ENCODE measurements at regions not wholly inside any gene's neighbourhood (a gene's known extent, or its start where the extent isn't known, plus 50 kb on each side); places are given as distances from the start of the nearest gene placed in this dataset.
A peak's percentile ranks its signal among the peaks of the same experiment; 100 is the strongest.

- no peak for TF ChIP-seq CTCF (IDR thresholded peaks at IDR 0.05)
- TF ChIP-seq POLR2A (IDR thresholded peaks at IDR 0.05) = no peak
- intact Hi-C loops (cut with DNase I) = no loop called here
- Histone ChIP-seq H3K36me3 (replicated peaks in 1 of 2) (no peaks in the 10 kb centered on the region), H3K4me1 (replicated peaks in 1 of 2) (peaks cover 0 to 11% of the 10 kb centered on the region in 2 donors), H3K4me3 (no peak overlapping the region), H3K9me3 (replicated peaks in 1 of 3) (no peaks in the 10 kb centered on the region), H3K27ac (peak overlapping the region in 1 of 5 donors; percentile 38), H3K27me3 (no peaks in the 10 kb centered on the region)
- peak in 6 of 7 donors; percentile 39 to 68 (median 52) for DNase-seq
- 18 to 31% (median 20%) methylated on average over 3 of the region's 3 CpGs for WGBS, 4 donors
These were observed 341.0 kb upstream of the ZMIZ1 start for GRCh38 chr10:78727728-78728127.

GRCh38 chr10:78728176-78728575 lies 340.6 kb upstream of the ZMIZ1 start:
- peak overlapping the region in 1 of 5 donors; percentile 38 for H3K27ac ChIP-seq
- intact Hi-C loops (cut with DNase I) = no loop called here
- WGBS, 4 donors = 86 to 100% (median 94%) methylated on average over 2 of the region's 2 CpGs
- no peaks in the 10 kb centered on the region for H3K27me3 ChIP-seq
- H3K9me3 ChIP-seq (replicated peaks in 1 of 3) = no peaks in the 10 kb centered on the region
- no peak overlapping the region for H3K4me3 ChIP-seq
- peak in 1 of 7 donors; percentile 33 for DNase-seq
- H3K4me1 ChIP-seq (replicated peaks in 1 of 2) = peaks cover 0 to 11% of the 10 kb centered on the region in 2 donors
- H3K36me3 ChIP-seq (replicated peaks in 1 of 2) = no peaks in the 10 kb centered on the region
- TF ChIP-seq CTCF (IDR thresholded peaks at IDR 0.05) (no peak), POLR2A (IDR thresholded peaks at IDR 0.05) (no peak)

- Histone ChIP-seq H3K27me3 (no peaks in the 10 kb centered on the region), H3K9me3 (replicated peaks in 1 of 3) (no peaks in the 10 kb centered on the region), H3K4me3 (no peak overlapping the region), H3K4me1 (replicated peaks in 1 of 2) (peaks cover 0 to 11% of the 10 kb centered on the region in 2 donors), H3K27ac (no peak overlapping the region), H3K36me3 (replicated peaks in 1 of 2) (no peaks in the 10 kb centered on the region)
- no peak for TF ChIP-seq CTCF (IDR thresholded peaks at IDR 0.05)
- no peak for TF ChIP-seq POLR2A (IDR thresholded peaks at IDR 0.05)
- intact Hi-C loops (cut with DNase I) = no loop called here
- WGBS, 4 donors = 91 to 98% (median 96%) methylated on average over 7 to 8 of the region's 8 CpGs
- DNase-seq = peak in 1 of 7 donors; percentile 35
These were observed 339.4 kb upstream of the ZMIZ1 start for GRCh38 chr10:78729366-78729765.

- H3K27ac ChIP-seq = no peak overlapping the region
- no peak overlapping the region for H3K4me3 ChIP-seq
- H3K36me3 ChIP-seq (replicated peaks in 1 of 2) = no peaks in the 10 kb centered on the region
- H3K9me3 ChIP-seq (replicated peaks in 1 of 3) = no peaks in the 10 kb centered on the region
- no peak for DNase-seq
- intact Hi-C loops (cut with DNase I) = no loop called here
- no peaks in the 10 kb centered on the region for H3K27me3 ChIP-seq
- H3K4me1 ChIP-seq (replicated peaks in 1 of 2) = peaks cover 0 to 11% of the 10 kb centered on the region in 2 donors
- no peak for TF ChIP-seq CTCF (IDR thresholded peaks at IDR 0.05)
- TF ChIP-seq POLR2A (IDR thresholded peaks at IDR 0.05) = no peak
- 34 to 80% (median 58%) methylated on average over 2 of the region's 2 CpGs for WGBS, 4 donors
These were observed 339.0 kb upstream of the ZMIZ1 start for GRCh38 chr10:78729800-78730199.
